ENCODE measurements at regions not wholly inside any gene's neighbourhood (a gene's known extent, or its start where the extent isn't known, plus 50 kb on each side); places are given as distances from the start of the nearest gene placed in this dataset.

GRCh38 chr5:15333091-15333490 lies 166.9 kb upstream of the FBXL7 start:
- Histone ChIP-seq H3K9me3 (no peaks in the 10 kb centered on the region), H3K4me1 (no peaks in the 10 kb centered on the region), H3K36me3 (no peaks in the 10 kb centered on the region), H3K27me3 (no peaks in the 10 kb centered on the region), H3K27ac (no peak overlapping the region), H3K4me3 (no peak overlapping the region)
- TF ChIP-seq POLR2AphosphoS5 (IDR thresholded peaks at IDR 0.05) (no peak), CTCF (IDR thresholded peaks at IDR 0.05) (no peak), POLR2A (IDR thresholded peaks at IDR 0.05) (no peak), EP300 (IDR thresholded peaks at IDR 0.05) (no peak)
- WGBS, 2 donors (ENCODE audit: low coverage in 1 of 2), result 86 to 100% methylated on average over 1 of the region's 1 CpG
- no peak for ATAC-seq

- Histone ChIP-seq H3K4me3 (no peak overlapping the region), H3K27ac (no peak overlapping the region), H3K36me3 (no peaks in the 10 kb centered on the region), H3K9me3 (no peaks in the 10 kb centered on the region), H3K4me1 (no peaks in the 10 kb centered on the region), H3K27me3 (no peaks in the 10 kb centered on the region)
- no peak for TF ChIP-seq CTCF (IDR thresholded peaks at IDR 0.05)
- TF ChIP-seq EP300 (IDR thresholded peaks at IDR 0.05), result no peak
- TF ChIP-seq POLR2AphosphoS5 (IDR thresholded peaks at IDR 0.05), result no peak
- TF ChIP-seq POLR2A (IDR thresholded peaks at IDR 0.05), result no peak
- no peak for ATAC-seq
These were observed 173.0 kb upstream of the FBXL7 start for GRCh38 chr5:15326932-15327331.

GRCh38 chr5:15326471-15326870 lies 173.5 kb upstream of the FBXL7 start:
- WGBS, 2 donors (ENCODE audit: low coverage in 1 of 2), result 73 to 84% methylated on average over 4 of the region's 4 CpGs
- H3K9me3 ChIP-seq, result no peaks in the 10 kb centered on the region
- no peak overlapping the region for H3K4me3 ChIP-seq
- no peaks in the 10 kb centered on the region for H3K4me1 ChIP-seq
- H3K27me3 ChIP-seq, result no peaks in the 10 kb centered on the region
- TF ChIP-seq POLR2A (IDR thresholded peaks at IDR 0.05) (no peak), EP300 (IDR thresholded peaks at IDR 0.05) (no peak), POLR2AphosphoS5 (IDR thresholded peaks at IDR 0.05) (no peak), CTCF (IDR thresholded peaks at IDR 0.05) (no peak)
- ATAC-seq, result no peak
- H3K36me3 ChIP-seq, result no peaks in the 10 kb centered on the region
- H3K27ac ChIP-seq, result no peak overlapping the region

- no peak for ATAC-seq
- Histone ChIP-seq H3K9me3 (no peaks in the 10 kb centered on the region), H3K27ac (no peak overlapping the region), H3K27me3 (no peaks in the 10 kb centered on the region), H3K36me3 (no peaks in the 10 kb centered on the region), H3K4me3 (no peak overlapping the region), H3K4me1 (no peaks in the 10 kb centered on the region)
- TF ChIP-seq POLR2A (IDR thresholded peaks at IDR 0.05) (no peak), EP300 (IDR thresholded peaks at IDR 0.05) (no peak), POLR2AphosphoS5 (IDR thresholded peaks at IDR 0.05) (no peak), CTCF (IDR thresholded peaks at IDR 0.05) (no peak)
These were observed 177.6 kb upstream of the FBXL7 start for GRCh38 chr5:15322421-15322820.

GRCh38 chr5:15321776-15322175 lies 178.2 kb upstream of the FBXL7 start:
- H3K27me3 ChIP-seq, result no peaks in the 10 kb centered on the region
- H3K36me3 ChIP-seq, result no peaks in the 10 kb centered on the region
- WGBS, 2 donors (ENCODE audit: low coverage in 1 of 2), result 70 to 74% methylated on average over 3 of the region's 3 CpGs
- no peak overlapping the region for H3K4me3 ChIP-seq
- no peaks in the 10 kb centered on the region for H3K9me3 ChIP-seq
- no peak for ATAC-seq
- H3K4me1 ChIP-seq, result no peaks in the 10 kb centered on the region
- no peak for TF ChIP-seq POLR2A (IDR thresholded peaks at IDR 0.05)
- no peak for TF ChIP-seq EP300 (IDR thresholded peaks at IDR 0.05)
- TF ChIP-seq CTCF (IDR thresholded peaks at IDR 0.05), result no peak
- no peak for TF ChIP-seq POLR2AphosphoS5 (IDR thresholded peaks at IDR 0.05)
- no peak overlapping the region for H3K27ac ChIP-seq
